Fibroblast of lung (primary cell): ENCODE measurements at regions not wholly inside any gene's neighbourhood (a gene's known extent, or its start where the extent isn't known, plus 50 kb on each side); places are given as distances from the start of the nearest gene placed in this dataset.

ENCODE experiments used
- DNase-seq, 2 donors: peaks; one replicate each; pipeline versions ENCODE4 v3.0.0 to v3.0.0-alpha.2; 2010; ENCODE audit warnings: low read depth in 2 of 2
- H2AFZ ChIP-seq: 2 replicates; pipeline ENCODE4 v1.5.1; 2012; ENCODE audit warnings: low read length, control low read depth, inconsistent platforms
- H3K27ac ChIP-seq: 2 replicates; pipeline ENCODE4 v1.5.1; 2011; ENCODE audit warnings: low read length, control low read depth; ENCODE audit not compliant: insufficient read depth
- H3K27me3 ChIP-seq: 2 replicates; pipeline ENCODE4 v1.5.1; 2011; ENCODE audit warnings: mild to moderate bottlenecking, low read length; ENCODE audit not compliant: control insufficient read depth, insufficient read depth
- H3K36me3 ChIP-seq: 2 replicates; pipeline ENCODE4 v1.5.1; 2011; ENCODE audit warnings: low read length; ENCODE audit not compliant: control insufficient read depth, insufficient read depth
- H3K4me1 ChIP-seq: 2 replicates; pipeline ENCODE4 v1.5.1; 2011; ENCODE audit warnings: low read length; ENCODE audit not compliant: control insufficient read depth, insufficient read depth; ENCODE audit errors: extremely low read depth
- H3K4me2 ChIP-seq: 2 replicates; pipeline ENCODE4 v1.5.1; 2011; ENCODE audit warnings: low read length, control low read depth; ENCODE audit not compliant: insufficient read depth; ENCODE audit errors: extremely low read depth
- H3K4me3 ChIP-seq, 4 experiments: fragments of 200-600 bp in 1 of 4; sonication (generic) in 1 of 4; replicated peaks in 1 of 4; 2 replicates each; pipeline ENCODE4 v1.5.1; 2011 to 2016; ENCODE audit warnings: low read length in 4 of 4, low read depth in 3 of 4, mild to moderate bottlenecking in 3 of 4, control low read depth in 2 of 4, inconsistent platforms in 1 of 4, mixed read lengths in 1 of 4; ENCODE audit not compliant: insufficient read depth in 1 of 4; ENCODE audit errors: control extremely low read depth in 1 of 4
- H3K79me2 ChIP-seq: 2 replicates; pipeline ENCODE4 v1.5.1; 2012; ENCODE audit warnings: mild to moderate bottlenecking, low read length, inconsistent platforms; ENCODE audit not compliant: control insufficient read depth, insufficient read depth
- H3K9ac ChIP-seq: 2 replicates; pipeline ENCODE4 v1.5.1; 2011; ENCODE audit warnings: mild to moderate bottlenecking, low read length, control low read depth; ENCODE audit not compliant: insufficient read depth
- H3K9me3 ChIP-seq: 2 replicates; pipeline ENCODE4 v1.5.1; 2012; ENCODE audit warnings: low read depth, low read length; ENCODE audit not compliant: control insufficient read depth, insufficient read depth
- H4K20me1 ChIP-seq: 2 replicates; pipeline ENCODE4 v1.5.1; 2011; ENCODE audit warnings: low read length; ENCODE audit not compliant: control insufficient read depth, insufficient read depth; ENCODE audit errors: extremely low read depth
- EZH2 ChIP-seq: IDR thresholded peaks from 2 replicates; pipeline ENCODE4 v1.5.1; 2012; ENCODE audit warnings: low read length, control low read depth, mild to moderate bottlenecking; ENCODE audit errors: missing control alignments
- TF ChIP-seq, protein P1 (sequence below), 2 donors: IDR thresholded peaks in 1 of 2; conservative IDR thresholded peaks in 1 of 2; 1 replicate in 1 of 2; 2 replicates in 1 of 2; pipeline ENCODE4 v1.5.1; 2011 to 2012; ENCODE audit warnings: low read length in 2 of 2, control low read depth in 1 of 2, inconsistent platforms in 1 of 2, low read depth in 1 of 2, mild to moderate bottlenecking in 1 of 2

DNA sequence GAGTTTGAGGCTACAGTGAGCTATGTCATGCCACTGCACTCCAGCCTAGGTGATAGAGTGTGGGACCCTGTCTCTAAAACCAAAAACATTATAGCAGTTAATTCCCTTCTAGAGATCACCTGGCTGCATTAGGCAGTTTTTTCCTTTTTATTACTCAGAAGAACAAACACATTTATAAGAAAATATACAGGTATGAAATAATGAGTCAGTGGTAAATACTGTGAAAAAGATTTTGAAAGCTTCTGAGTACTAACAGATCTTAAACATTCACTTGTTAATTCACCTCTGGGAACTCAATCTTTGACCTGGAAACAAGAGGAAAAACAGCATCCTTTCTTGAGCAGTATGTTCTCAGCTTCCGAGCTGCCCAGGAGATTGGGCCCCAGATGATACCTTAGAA is 64.1 kb downstream of the UCHL1 start:
- no peak for DNase-seq
- Histone ChIP-seq H3K79me2 (no peaks in the 10 kb centered on the region), H3K4me3 (no peak overlapping the region), H3K4me1 (no peaks in the 10 kb centered on the region), H4K20me1 (no peaks in the 10 kb centered on the region), H3K27me3 (no peaks in the 10 kb centered on the region), H3K9ac (no peak overlapping the region), H2AFZ (no peak overlapping the region), H3K4me2 (no peak overlapping the region), H3K9me3 (no peaks in the 10 kb centered on the region), H3K27ac (no peak overlapping the region), H3K36me3 (no peaks in the 10 kb centered on the region)
- no peak for TF ChIP-seq EZH2
- TF ChIP-seq, protein P1, sequence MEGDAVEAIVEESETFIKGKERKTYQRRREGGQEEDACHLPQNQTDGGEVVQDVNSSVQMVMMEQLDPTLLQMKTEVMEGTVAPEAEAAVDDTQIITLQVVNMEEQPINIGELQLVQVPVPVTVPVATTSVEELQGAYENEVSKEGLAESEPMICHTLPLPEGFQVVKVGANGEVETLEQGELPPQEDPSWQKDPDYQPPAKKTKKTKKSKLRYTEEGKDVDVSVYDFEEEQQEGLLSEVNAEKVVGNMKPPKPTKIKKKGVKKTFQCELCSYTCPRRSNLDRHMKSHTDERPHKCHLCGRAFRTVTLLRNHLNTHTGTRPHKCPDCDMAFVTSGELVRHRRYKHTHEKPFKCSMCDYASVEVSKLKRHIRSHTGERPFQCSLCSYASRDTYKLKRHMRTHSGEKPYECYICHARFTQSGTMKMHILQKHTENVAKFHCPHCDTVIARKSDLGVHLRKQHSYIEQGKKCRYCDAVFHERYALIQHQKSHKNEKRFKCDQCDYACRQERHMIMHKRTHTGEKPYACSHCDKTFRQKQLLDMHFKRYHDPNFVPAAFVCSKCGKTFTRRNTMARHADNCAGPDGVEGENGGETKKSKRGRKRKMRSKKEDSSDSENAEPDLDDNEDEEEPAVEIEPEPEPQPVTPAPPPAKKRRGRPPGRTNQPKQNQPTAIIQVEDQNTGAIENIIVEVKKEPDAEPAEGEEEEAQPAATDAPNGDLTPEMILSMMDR (conservative IDR thresholded peaks at IDR 0.05 in 1 of 2, IDR thresholded peaks at IDR 0.05 in 1 of 2; ENCODE audit: low read depth in 1 of 2, low read length in 2 of 2): no peak

DNA sequence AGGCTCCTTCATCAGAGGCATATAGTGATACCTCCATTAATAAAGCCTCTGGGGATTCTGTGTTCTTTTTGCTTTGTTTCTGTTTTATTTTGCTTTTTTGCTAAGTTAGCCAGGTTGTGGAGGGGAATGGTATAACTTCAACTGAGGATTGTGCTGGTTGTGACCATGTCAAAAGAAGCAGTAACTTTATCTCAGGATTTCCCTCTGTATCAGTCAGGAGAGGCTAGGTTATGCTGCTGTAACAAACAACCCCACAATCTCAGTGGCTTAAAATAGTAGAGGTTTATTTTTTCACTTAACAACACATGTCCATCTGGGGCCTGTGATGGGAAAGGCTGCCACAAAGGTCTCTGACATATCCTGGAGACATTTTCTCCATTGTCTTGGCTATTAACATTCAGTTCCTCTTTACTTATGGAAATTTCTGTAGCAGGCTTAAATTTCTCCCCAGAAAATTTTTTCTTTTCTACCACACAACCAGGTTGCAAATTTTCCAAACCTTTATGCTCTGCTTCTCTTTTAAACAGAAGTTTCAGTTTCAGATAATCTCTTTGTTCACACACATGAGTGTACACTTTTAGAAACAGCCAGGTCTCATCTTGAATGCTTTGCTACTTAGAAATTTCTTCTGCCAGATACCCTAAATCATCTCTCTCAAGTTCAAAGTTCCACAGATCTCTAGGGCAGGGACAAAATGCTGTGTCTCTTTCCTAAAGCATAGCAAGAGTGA is 64.7 kb downstream of the UCHL1 start:
- Histone ChIP-seq H3K9me3 (no peaks in the 10 kb centered on the region), H3K4me1 (no peaks in the 10 kb centered on the region), H3K4me3 (no peak overlapping the region), H3K9ac (no peak overlapping the region), H2AFZ (no peak overlapping the region), H3K4me2 (no peak overlapping the region), H4K20me1 (no peaks in the 10 kb centered on the region), H3K27me3 (no peaks in the 10 kb centered on the region), H3K79me2 (no peaks in the 10 kb centered on the region), H3K36me3 (no peaks in the 10 kb centered on the region), H3K27ac (no peak overlapping the region)
- no peak for DNase-seq
- TF ChIP-seq EZH2: no peak
- TF ChIP-seq, protein P1 (conservative IDR thresholded peaks at IDR 0.05 in 1 of 2, IDR thresholded peaks at IDR 0.05 in 1 of 2; ENCODE audit: low read depth in 1 of 2, low read length in 2 of 2): no peak

DNA sequence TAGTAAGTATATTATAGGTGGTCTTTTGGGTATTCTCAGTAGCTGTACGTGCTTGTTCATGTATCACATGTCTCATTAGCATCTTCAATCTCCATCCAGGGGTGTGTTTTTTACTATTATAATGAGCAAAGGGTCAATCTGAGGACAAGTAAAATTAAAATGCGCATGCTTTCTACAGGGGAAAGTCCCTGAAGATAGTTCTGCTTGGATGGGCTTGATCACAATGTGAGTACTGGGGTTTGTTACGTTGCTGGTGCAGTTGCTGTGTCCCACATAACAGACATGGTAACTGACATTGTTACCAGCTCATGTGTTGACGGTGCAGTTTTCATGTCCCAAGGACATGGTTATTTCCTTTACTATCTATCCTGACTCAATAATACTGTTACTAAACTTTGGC is 65.9 kb downstream of the UCHL1 start:
- Histone ChIP-seq H3K4me3 (no peak overlapping the region), H3K27me3 (no peaks in the 10 kb centered on the region), H3K4me1 (no peaks in the 10 kb centered on the region), H3K9me3 (no peaks in the 10 kb centered on the region), H3K27ac (no peak overlapping the region), H3K79me2 (no peaks in the 10 kb centered on the region), H3K4me2 (no peak overlapping the region), H2AFZ (no peak overlapping the region), H3K36me3 (no peaks in the 10 kb centered on the region), H4K20me1 (no peaks in the 10 kb centered on the region), H3K9ac (no peak overlapping the region)
- TF ChIP-seq, protein P1 (conservative IDR thresholded peaks at IDR 0.05 in 1 of 2, IDR thresholded peaks at IDR 0.05 in 1 of 2; ENCODE audit: low read depth in 1 of 2, low read length in 2 of 2): no peak
- no peak for TF ChIP-seq EZH2
- no peak for DNase-seq
